ENCODE measurements at regions not wholly inside any gene's neighbourhood (a gene's known extent, or its start where the extent isn't known, plus 50 kb on each side); places are given as distances from the start of the nearest gene placed in this dataset.
"Not testable (repeated sequence)": the region's sequence is repeated elsewhere in the genome, so short reads cannot be mapped to it uniquely, and the experiment has no call there.

GRCh38 chr6:164826831-164827468, 482.5 kb downstream of the C6orf118 start:
- no peak for DNase-seq (ENCODE audit: low read depth)

- no peak for DNase-seq (ENCODE audit: low read depth)
Measured at GRCh38 chr6:164825386-164825785, 484.0 kb downstream of the C6orf118 start.

GRCh38 chr6:164817662-164818061, 491.7 kb downstream of the C6orf118 start:
- DNase-seq (ENCODE audit: low read depth), result no peak

- no peak for DNase-seq (ENCODE audit: low read depth)
Measured at GRCh38 chr6:164812706-164813105, 496.7 kb downstream of the C6orf118 start.

- DNase-seq (ENCODE audit: low read depth), result no peak
Measured at GRCh38 chr6:164807125-164807524, 502.3 kb downstream of the C6orf118 start.

GRCh38 chr6:164795056-164795815, 514.2 kb downstream of the C6orf118 start:
- no peak for DNase-seq (ENCODE audit: low read depth)

GRCh38 chr6:164792666-164793065, 516.7 kb downstream of the C6orf118 start:
- no peak for DNase-seq (ENCODE audit: low read depth)

- no peak for DNase-seq (ENCODE audit: low read depth)
Measured at GRCh38 chr6:164791498-164791897, 517.9 kb downstream of the C6orf118 start.

GRCh38 chr6:164763788-164764187, 545.6 kb downstream of the C6orf118 start:
- no peak for DNase-seq (ENCODE audit: low read depth)

- DNase-seq (ENCODE audit: low read depth), result no peak
Measured at GRCh38 chr6:164757451-164757850, 552.0 kb downstream of the C6orf118 start.

- no peak for DNase-seq (ENCODE audit: low read depth)
Measured at GRCh38 chr6:164756723-164757122, 552.7 kb downstream of the C6orf118 start.

GRCh38 chr6:164756142-164756541, 553.3 kb downstream of the C6orf118 start:
- DNase-seq (ENCODE audit: low read depth), result no peak

- DNase-seq (ENCODE audit: low read depth), result no peak
Measured at GRCh38 chr6:164753517-164753916, 555.9 kb downstream of the C6orf118 start.

GRCh38 chr6:164751395-164751794, 558.0 kb downstream of the C6orf118 start:
- no peak for DNase-seq (ENCODE audit: low read depth)

GRCh38 chr6:164750128-164750527, 559.3 kb downstream of the C6orf118 start:
- DNase-seq (ENCODE audit: low read depth), result no peak

GRCh38 chr6:164749221-164750064, 560.0 kb downstream of the C6orf118 start:
- no peak for DNase-seq (ENCODE audit: low read depth)

GRCh38 chr6:164744301-164744700, 565.1 kb downstream of the C6orf118 start:
- no peak for DNase-seq (ENCODE audit: low read depth)

GRCh38 chr6:164741938-164742451, 567.4 kb downstream of the C6orf118 start:
- DNase-seq (ENCODE audit: low read depth), result no peak

GRCh38 chr6:164736090-164736489, 573.3 kb downstream of the C6orf118 start:
- not testable (repeated sequence) for DNase-seq (ENCODE audit: low read depth)

GRCh38 chr6:164731539-164731938, 577.9 kb downstream of the C6orf118 start:
- no peak for DNase-seq (ENCODE audit: low read depth)

- no peak for DNase-seq (ENCODE audit: low read depth)
Measured at GRCh38 chr6:164721460-164721859, 587.9 kb downstream of the C6orf118 start.

GRCh38 chr6:164700497-164700896, 608.9 kb downstream of the C6orf118 start:
- DNase-seq (ENCODE audit: low read depth), result no peak

- DNase-seq (ENCODE audit: low read depth), result no peak
Measured at GRCh38 chr6:164695896-164696295, 613.5 kb downstream of the C6orf118 start.
